RWPE1 (cell line): ENCODE measurements at regions not wholly inside any gene's neighbourhood (a gene's known extent, or its start where the extent isn't known, plus 50 kb on each side); places are given as distances from the start of the nearest gene placed in this dataset.
"Not testable (repeated sequence)": the region's sequence is repeated elsewhere in the genome, so short reads cannot be mapped to it uniquely, and the experiment has no call there.

Experiments used
- CTCF ChIA-PET: fragments of 350-600 bp; sonication (Branson Sonifier 250); formaldehyde crosslinking; extraction: SDS; loops from one replicate; lab custom pipeline; 2021; lab: Yijun Ruan, JAX
- POLR2A ChIA-PET: fragments of 400-600 bp; formaldehyde crosslinking; extraction: SDS; loops from one replicate; lab custom pipeline; 2020; ENCODE audit warnings: antibody characterized with exemption; ENCODE audit not compliant: low non-redundant PET; lab: Yijun Ruan, JAX
- DNase-seq: peaks from one replicate; pipeline ENCODE4 v3.0.0; 2012; ENCODE audit warnings: low spot score
- H3K27ac ChIP-seq: fragments of 450-650 bp; 2 replicates; pipeline ENCODE4 v1.5.1; 2017
- TF ChIP-seq, protein P1 (sequence below): fragments of 450-650 bp; conservative IDR thresholded peaks from 2 replicates; pipeline ENCODE4 v1.5.1; 2017; ENCODE audit warnings: low read depth, mild to moderate bottlenecking

DNA sequence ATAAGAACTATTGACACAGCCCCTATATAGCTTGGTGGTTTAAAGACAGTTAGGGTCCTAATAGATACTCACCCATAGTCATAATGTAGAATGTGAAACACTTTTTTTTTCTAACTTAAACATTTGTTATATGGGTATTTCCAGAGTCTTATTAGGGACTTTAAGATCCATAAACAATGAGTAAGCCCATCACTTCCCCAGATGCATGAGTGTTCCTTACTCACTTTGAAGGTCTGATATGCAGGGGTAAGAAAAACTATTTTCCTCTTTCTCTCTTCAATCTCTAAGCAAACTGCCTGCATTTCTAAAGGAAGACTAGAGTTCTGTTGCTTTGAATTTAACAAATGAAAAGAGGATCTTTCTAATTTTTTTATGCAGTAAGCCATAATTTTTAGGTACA, 443.6 kb upstream of the PITX2 start:
- POLR2A ChIA-PET: no interaction called here
- CTCF ChIA-PET: no interaction called here
- H3K27ac ChIP-seq: no peak overlapping the region
- no peak for DNase-seq
- TF ChIP-seq, protein P1, sequence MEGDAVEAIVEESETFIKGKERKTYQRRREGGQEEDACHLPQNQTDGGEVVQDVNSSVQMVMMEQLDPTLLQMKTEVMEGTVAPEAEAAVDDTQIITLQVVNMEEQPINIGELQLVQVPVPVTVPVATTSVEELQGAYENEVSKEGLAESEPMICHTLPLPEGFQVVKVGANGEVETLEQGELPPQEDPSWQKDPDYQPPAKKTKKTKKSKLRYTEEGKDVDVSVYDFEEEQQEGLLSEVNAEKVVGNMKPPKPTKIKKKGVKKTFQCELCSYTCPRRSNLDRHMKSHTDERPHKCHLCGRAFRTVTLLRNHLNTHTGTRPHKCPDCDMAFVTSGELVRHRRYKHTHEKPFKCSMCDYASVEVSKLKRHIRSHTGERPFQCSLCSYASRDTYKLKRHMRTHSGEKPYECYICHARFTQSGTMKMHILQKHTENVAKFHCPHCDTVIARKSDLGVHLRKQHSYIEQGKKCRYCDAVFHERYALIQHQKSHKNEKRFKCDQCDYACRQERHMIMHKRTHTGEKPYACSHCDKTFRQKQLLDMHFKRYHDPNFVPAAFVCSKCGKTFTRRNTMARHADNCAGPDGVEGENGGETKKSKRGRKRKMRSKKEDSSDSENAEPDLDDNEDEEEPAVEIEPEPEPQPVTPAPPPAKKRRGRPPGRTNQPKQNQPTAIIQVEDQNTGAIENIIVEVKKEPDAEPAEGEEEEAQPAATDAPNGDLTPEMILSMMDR: no peak

DNA sequence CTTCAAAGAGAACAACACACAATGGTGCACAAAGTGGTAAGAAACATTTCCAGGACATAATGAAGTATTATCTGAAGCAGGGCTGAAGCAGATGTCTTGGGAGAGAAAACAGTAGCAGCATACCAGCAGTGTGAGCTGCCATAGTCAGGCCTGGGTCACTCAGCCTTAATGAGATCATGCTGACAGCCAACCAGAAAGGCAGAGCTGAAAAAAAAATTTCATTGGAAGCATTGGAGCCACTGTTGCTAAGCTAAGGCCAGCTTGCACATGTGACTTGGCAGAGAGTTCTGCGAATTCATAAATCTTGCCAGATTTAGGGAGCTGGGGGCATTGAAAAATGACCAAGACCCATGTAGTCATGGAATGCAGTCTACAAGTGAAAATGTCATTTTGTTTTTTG, 444.0 kb upstream of the PITX2 start:
- TF ChIP-seq, protein P1: no peak
- CTCF ChIA-PET: no interaction called here
- DNase-seq: no peak
- POLR2A ChIA-PET: no interaction called here
- no peak overlapping the region for H3K27ac ChIP-seq

DNA sequence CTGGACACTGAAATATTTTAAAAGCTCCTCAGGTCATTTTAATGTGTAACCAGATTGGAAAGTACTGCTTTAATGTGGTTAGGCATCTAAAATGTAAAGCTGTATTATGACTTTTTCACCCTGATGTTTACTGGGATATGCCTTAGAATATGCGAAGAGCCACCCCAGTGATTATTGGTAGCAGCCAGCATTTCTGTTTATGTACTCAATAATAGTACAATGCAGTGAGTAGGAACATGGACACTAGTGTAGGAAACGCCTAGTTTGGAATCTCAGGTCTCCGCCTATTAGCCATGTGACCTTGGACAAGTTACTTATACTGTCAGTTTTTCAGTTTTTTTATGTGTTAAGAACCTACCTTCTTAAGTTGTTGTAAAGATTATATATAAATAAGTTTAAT, 446.0 kb upstream of the PITX2 start:
- TF ChIP-seq, protein P1: no peak
- no peak overlapping the region for H3K27ac ChIP-seq
- POLR2A ChIA-PET: no interaction called here
- DNase-seq: no peak
- CTCF ChIA-PET: no interaction called here

DNA sequence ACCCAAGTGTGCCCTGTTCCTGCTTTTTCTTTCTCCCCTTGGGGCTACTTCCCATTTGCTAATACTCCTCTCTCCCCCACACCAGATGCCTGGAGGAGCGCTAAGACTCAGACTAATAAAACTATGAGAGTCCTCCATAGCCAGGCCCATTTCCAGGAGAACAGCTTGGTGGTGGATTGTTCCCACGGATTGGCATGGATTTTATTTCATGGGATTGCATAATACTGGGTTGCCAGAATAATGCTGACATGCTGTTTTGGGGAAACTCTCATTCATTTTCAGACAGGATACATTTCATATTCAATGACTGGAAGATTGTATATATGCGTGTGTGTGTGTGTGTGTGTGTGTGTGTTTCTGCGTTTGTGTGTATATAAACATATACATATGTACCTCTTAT, 447.5 kb upstream of the PITX2 start:
- TF ChIP-seq, protein P1: no peak
- no peak for DNase-seq
- ChIA-PET CTCF (no interaction called here), POLR2A (no interaction called here)
- no peak overlapping the region for H3K27ac ChIP-seq

DNA sequence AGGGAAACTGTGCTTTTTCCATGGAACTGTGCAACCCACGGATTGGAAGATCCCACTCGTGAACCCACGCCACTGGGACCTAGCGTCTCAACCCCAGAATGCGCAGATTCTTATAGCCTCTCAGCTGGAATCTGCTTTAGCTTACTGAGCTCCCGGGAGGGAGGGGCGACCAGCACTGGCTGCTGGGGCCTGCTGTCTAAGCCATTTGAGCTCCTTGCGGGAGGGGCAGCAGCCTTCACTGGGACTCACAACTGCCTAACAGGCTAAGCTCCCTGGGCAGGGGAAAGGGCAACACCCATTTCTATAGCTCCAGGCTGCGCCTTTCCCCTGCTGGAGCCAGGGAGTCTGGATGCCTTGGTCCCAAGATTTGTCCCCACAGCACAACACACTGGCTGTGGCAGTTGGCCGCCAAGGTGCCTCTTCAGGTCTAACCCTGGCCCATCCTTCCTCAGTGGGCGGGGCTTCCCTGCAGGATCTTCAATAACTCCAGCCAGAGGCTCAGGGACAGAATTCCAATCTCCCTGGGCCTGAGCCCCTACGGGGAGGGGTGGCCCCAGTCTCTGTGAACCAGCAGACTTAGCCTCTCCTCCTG, 451.7 kb upstream of the PITX2 start:
- ChIA-PET POLR2A (no interaction called here), CTCF (no interaction called here)
- no peak overlapping the region for H3K27ac ChIP-seq
- TF ChIP-seq, protein P1: no peak
- DNase-seq: no peak

DNA sequence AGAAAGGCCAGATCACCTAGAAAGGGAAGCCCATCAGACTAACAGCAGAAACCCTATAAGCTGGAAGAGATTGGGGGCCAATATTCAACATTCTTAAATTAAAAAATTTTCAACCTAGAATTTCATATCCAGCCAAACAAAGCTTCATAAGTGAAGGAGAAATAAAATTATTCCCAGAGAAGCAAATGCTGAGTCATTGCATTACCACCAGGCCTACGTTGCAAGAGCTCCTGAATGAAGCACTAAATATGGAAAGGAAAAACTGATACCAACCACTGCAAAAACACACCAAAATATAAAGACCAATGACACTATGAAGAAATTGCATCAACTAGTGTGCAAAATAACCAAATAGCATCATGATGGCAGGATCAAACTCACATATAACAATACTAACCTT, 453.4 kb upstream of the PITX2 start:
- DNase-seq, POLR2A ChIA-PET, H3K27ac ChIP-seq, CTCF ChIA-PET: not testable (repeated sequence)

DNA sequence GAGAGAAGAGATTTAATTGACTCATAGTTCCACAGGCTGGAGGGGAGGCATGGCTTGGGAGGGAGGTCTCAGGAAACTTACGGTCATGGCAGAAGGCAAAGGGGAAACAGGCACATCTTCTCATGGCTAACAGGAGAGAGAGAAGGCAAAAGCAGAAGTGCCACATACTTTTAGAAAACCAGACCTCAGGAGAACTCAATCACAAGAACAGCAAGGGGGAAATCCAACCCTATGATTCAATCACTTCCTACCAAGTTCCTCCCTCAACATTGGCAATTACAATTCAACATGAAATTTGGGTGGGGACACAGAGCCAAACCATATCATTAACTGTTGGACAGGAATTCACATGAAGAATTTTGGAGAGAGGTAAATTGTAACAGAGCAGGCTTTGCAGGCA, 485.3 kb upstream of the PITX2 start:
- no peak for DNase-seq
- ChIA-PET CTCF (no interaction called here), POLR2A (no interaction called here)
- TF ChIP-seq, protein P1: no peak
- no peak overlapping the region for H3K27ac ChIP-seq
